HT1080 (cell line): ENCODE measurements at regions not wholly inside any gene's neighbourhood (a gene's known extent, or its start where the extent isn't known, plus 50 kb on each side); places are given as distances from the start of the nearest gene placed in this dataset.
"Not testable (repeated sequence)": the region's sequence is repeated elsewhere in the genome, so short reads cannot be mapped to it uniquely, and the experiment has no call there.

ENCODE experiments used
- DNase-seq: peaks from one replicate; pipeline ENCODE4 v3.0.0-alpha.2; 2015; ENCODE audit warnings: low read depth

- not testable (repeated sequence) for DNase-seq
These were observed 149.6 kb upstream of the SPRY2 start for GRCh38 chr13:80490491-80490943.

GRCh38 chr13:80486402-80486801 lies 145.5 kb upstream of the SPRY2 start:
- DNase-seq = no peak

- no peak for DNase-seq
These were observed 142.2 kb upstream of the SPRY2 start for GRCh38 chr13:80483157-80483556.

GRCh38 chr13:80481588-80481987 lies 140.7 kb upstream of the SPRY2 start:
- no peak for DNase-seq

GRCh38 chr13:80477661-80478443 lies 136.9 kb upstream of the SPRY2 start:
- DNase-seq = no peak

GRCh38 chr13:80476953-80477352 lies 136.0 kb upstream of the SPRY2 start:
- no peak for DNase-seq

GRCh38 chr13:80475718-80476117 lies 134.8 kb upstream of the SPRY2 start:
- DNase-seq = no peak

- DNase-seq = peak; percentile 73
These were observed 132.8 kb upstream of the SPRY2 start for GRCh38 chr13:80473695-80474094.

GRCh38 chr13:80469853-80470381 lies 129.0 kb upstream of the SPRY2 start:
- peak; percentile 81 for DNase-seq

- no peak for DNase-seq
These were observed 128.4 kb upstream of the SPRY2 start for GRCh38 chr13:80469105-80469852.

GRCh38 chr13:80465321-80465720 lies 124.4 kb upstream of the SPRY2 start:
- no peak for DNase-seq

GRCh38 chr13:80463673-80464352 lies 122.9 kb upstream of the SPRY2 start:
- no peak for DNase-seq

GRCh38 chr13:80462567-80462966 lies 121.6 kb upstream of the SPRY2 start:
- DNase-seq = no peak

GRCh38 chr13:80462037-80462436 lies 121.1 kb upstream of the SPRY2 start:
- DNase-seq = no peak

- DNase-seq = peak; percentile 60
These were observed 117.6 kb upstream of the SPRY2 start for GRCh38 chr13:80458543-80458942.

GRCh38 chr13:80454245-80454644 lies 113.3 kb upstream of the SPRY2 start:
- peak; percentile 75 for DNase-seq

GRCh38 chr13:80452279-80452678 lies 111.4 kb upstream of the SPRY2 start:
- DNase-seq = no peak

- DNase-seq = no peak
These were observed 110.7 kb upstream of the SPRY2 start for GRCh38 chr13:80451641-80452040.

GRCh38 chr13:80450386-80450785 lies 109.5 kb upstream of the SPRY2 start:
- DNase-seq = no peak

GRCh38 chr13:80448725-80449124 lies 107.8 kb upstream of the SPRY2 start:
- no peak for DNase-seq

GRCh38 chr13:80447747-80448146 lies 106.8 kb upstream of the SPRY2 start:
- no peak for DNase-seq
